ENCODE measurements at regions not wholly inside any gene's neighbourhood (a gene's known extent, or its start where the extent isn't known, plus 50 kb on each side); places are given as distances from the start of the nearest gene placed in this dataset.

DNA sequence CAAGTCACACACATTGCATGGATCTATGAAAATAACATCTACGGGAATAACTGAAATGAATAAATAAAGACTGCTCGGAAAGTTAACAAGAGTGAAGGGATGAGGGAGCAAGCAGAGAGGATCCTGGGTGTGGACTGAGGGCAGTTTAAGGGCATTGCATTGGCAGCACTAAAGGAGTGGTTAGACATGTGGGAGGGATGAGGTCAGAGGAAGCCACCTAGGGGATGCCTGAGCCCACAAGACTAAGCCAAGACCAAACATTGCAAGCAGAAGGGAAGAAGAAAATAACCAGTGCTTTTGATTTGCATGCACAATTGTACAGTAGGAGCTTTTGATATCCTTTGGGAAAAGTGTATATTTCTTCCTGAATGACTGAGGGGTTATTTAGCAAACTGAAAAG is 106.1 kb downstream of the MSL3 start:
- no peaks in the 10 kb centered on the region for H3K4me1 ChIP-seq (ENCODE audit: control insufficient read depth in 1 of 2, insufficient read depth in 2 of 2, low read depth in 1 of 2, low read length in 1 of 2)
- DNase-seq, result no peak
- no peaks in the 10 kb centered on the region for H3K27me3 ChIP-seq (ENCODE audit: insufficient read depth)
- no peak overlapping the region for H3K9ac ChIP-seq
- H3K27ac ChIP-seq (ENCODE audit: low read depth in 2 of 2, low read length in 1 of 2), result no peak overlapping the region
- no peak overlapping the region for H2AFZ ChIP-seq (ENCODE audit: low read depth)
- no peaks in the 10 kb centered on the region for H4K20me1 ChIP-seq (ENCODE audit: insufficient read depth)
- H3K9me2 ChIP-seq, result no peaks in the 10 kb centered on the region
- no peaks in the 10 kb centered on the region for H3K9me3 ChIP-seq
- H3F3A ChIP-seq (replicated peaks; ENCODE audit: insufficient read depth), result no peaks in the 10 kb centered on the region
- TF ChIP-seq RXRA (IDR thresholded peaks at IDR 0.05; ENCODE audit: borderline replicate concordance, low read depth), result no peak
- TF ChIP-seq, protein P1, sequence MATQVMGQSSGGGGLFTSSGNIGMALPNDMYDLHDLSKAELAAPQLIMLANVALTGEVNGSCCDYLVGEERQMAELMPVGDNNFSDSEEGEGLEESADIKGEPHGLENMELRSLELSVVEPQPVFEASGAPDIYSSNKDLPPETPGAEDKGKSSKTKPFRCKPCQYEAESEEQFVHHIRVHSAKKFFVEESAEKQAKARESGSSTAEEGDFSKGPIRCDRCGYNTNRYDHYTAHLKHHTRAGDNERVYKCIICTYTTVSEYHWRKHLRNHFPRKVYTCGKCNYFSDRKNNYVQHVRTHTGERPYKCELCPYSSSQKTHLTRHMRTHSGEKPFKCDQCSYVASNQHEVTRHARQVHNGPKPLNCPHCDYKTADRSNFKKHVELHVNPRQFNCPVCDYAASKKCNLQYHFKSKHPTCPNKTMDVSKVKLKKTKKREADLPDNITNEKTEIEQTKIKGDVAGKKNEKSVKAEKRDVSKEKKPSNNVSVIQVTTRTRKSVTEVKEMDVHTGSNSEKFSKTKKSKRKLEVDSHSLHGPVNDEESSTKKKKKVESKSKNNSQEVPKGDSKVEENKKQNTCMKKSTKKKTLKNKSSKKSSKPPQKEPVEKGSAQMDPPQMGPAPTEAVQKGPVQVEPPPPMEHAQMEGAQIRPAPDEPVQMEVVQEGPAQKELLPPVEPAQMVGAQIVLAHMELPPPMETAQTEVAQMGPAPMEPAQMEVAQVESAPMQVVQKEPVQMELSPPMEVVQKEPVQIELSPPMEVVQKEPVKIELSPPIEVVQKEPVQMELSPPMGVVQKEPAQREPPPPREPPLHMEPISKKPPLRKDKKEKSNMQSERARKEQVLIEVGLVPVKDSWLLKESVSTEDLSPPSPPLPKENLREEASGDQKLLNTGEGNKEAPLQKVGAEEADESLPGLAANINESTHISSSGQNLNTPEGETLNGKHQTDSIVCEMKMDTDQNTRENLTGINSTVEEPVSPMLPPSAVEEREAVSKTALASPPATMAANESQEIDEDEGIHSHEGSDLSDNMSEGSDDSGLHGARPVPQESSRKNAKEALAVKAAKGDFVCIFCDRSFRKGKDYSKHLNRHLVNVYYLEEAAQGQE (IDR thresholded peaks at IDR 0.05; ENCODE audit: low read depth, low read length), result no peak
- no peak for TF ChIP-seq SIN3A (IDR thresholded peaks at IDR 0.05; ENCODE audit: borderline replicate concordance, low read depth, low read length)
- no peak for TF ChIP-seq YY1 (IDR thresholded peaks at IDR 0.05; ENCODE audit: low read depth)
- TF ChIP-seq TEAD4 (IDR thresholded peaks at IDR 0.05; ENCODE audit: borderline replicate concordance, insufficient read depth), result no peak
- TF ChIP-seq NFIC (IDR thresholded peaks at IDR 0.05; ENCODE audit: borderline replicate concordance), result no peak
- TF ChIP-seq TAF1 (IDR thresholded peaks at IDR 0.05; ENCODE audit: borderline replicate concordance, low read depth, low read length), result no peak
- TF ChIP-seq FOSL2 (IDR thresholded peaks at IDR 0.05; ENCODE audit: borderline replicate concordance, low read depth), result no peak
- TF ChIP-seq, protein P2, sequence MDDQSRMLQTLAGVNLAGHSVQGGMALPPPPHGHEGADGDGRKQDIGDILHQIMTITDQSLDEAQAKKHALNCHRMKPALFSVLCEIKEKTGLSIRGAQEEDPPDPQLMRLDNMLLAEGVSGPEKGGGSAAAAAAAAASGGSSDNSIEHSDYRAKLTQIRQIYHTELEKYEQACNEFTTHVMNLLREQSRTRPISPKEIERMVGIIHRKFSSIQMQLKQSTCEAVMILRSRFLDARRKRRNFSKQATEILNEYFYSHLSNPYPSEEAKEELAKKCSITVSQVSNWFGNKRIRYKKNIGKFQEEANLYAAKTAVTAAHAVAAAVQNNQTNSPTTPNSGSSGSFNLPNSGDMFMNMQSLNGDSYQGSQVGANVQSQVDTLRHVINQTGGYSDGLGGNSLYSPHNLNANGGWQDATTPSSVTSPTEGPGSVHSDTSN (IDR thresholded peaks at IDR 0.05), result no peak
- TF ChIP-seq RCOR1 (IDR thresholded peaks at IDR 0.05; ENCODE audit: low read length), result no peak
- TF ChIP-seq POLR2AphosphoS5 (IDR thresholded peaks at IDR 0.05; ENCODE audit: low read depth, low read length), result no peak
- TF ChIP-seq, protein P3, sequence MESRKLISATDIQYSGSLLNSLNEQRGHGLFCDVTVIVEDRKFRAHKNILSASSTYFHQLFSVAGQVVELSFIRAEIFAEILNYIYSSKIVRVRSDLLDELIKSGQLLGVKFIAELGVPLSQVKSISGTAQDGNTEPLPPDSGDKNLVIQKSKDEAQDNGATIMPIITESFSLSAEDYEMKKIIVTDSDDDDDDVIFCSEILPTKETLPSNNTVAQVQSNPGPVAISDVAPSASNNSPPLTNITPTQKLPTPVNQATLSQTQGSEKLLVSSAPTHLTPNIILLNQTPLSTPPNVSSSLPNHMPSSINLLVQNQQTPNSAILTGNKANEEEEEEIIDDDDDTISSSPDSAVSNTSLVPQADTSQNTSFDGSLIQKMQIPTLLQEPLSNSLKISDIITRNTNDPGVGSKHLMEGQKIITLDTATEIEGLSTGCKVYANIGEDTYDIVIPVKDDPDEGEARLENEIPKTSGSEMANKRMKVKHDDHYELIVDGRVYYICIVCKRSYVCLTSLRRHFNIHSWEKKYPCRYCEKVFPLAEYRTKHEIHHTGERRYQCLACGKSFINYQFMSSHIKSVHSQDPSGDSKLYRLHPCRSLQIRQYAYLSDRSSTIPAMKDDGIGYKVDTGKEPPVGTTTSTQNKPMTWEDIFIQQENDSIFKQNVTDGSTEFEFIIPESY (IDR thresholded peaks at IDR 0.05; ENCODE audit: borderline replicate concordance, low read depth), result no peak
- no peak for TF ChIP-seq GABPA (IDR thresholded peaks at IDR 0.05; ENCODE audit: low read depth)
- TF ChIP-seq JUND (IDR thresholded peaks at IDR 0.05), result no peak
- TF ChIP-seq, protein P4, sequence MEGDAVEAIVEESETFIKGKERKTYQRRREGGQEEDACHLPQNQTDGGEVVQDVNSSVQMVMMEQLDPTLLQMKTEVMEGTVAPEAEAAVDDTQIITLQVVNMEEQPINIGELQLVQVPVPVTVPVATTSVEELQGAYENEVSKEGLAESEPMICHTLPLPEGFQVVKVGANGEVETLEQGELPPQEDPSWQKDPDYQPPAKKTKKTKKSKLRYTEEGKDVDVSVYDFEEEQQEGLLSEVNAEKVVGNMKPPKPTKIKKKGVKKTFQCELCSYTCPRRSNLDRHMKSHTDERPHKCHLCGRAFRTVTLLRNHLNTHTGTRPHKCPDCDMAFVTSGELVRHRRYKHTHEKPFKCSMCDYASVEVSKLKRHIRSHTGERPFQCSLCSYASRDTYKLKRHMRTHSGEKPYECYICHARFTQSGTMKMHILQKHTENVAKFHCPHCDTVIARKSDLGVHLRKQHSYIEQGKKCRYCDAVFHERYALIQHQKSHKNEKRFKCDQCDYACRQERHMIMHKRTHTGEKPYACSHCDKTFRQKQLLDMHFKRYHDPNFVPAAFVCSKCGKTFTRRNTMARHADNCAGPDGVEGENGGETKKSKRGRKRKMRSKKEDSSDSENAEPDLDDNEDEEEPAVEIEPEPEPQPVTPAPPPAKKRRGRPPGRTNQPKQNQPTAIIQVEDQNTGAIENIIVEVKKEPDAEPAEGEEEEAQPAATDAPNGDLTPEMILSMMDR (IDR thresholded peaks at IDR 0.05), result no peak
- no peak for TF ChIP-seq EP300 (IDR thresholded peaks at IDR 0.05; ENCODE audit: borderline replicate concordance in 1 of 2, low read depth in 1 of 2, low read length in 1 of 2)
- TF ChIP-seq, protein P5, sequence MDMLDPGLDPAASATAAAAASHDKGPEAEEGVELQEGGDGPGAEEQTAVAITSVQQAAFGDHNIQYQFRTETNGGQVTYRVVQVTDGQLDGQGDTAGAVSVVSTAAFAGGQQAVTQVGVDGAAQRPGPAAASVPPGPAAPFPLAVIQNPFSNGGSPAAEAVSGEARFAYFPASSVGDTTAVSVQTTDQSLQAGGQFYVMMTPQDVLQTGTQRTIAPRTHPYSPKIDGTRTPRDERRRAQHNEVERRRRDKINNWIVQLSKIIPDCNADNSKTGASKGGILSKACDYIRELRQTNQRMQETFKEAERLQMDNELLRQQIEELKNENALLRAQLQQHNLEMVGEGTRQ (IDR thresholded peaks at IDR 0.05; ENCODE audit: borderline replicate concordance, low read depth, low read length), result no peak
- TF ChIP-seq, protein P6, sequence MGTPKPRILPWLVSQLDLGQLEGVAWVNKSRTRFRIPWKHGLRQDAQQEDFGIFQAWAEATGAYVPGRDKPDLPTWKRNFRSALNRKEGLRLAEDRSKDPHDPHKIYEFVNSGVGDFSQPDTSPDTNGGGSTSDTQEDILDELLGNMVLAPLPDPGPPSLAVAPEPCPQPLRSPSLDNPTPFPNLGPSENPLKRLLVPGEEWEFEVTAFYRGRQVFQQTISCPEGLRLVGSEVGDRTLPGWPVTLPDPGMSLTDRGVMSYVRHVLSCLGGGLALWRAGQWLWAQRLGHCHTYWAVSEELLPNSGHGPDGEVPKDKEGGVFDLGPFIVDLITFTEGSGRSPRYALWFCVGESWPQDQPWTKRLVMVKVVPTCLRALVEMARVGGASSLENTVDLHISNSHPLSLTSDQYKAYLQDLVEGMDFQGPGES (IDR thresholded peaks at IDR 0.05; ENCODE audit: low read depth, low read length), result no peak
- TF ChIP-seq TCF12 (IDR thresholded peaks at IDR 0.05), result no peak
- TF ChIP-seq EZH2phosphoT487 (IDR thresholded peaks at IDR 0.05; ENCODE audit: borderline replicate concordance, low read depth), result no peak
- H3K4me3 ChIP-seq (ENCODE audit: low read depth in 2 of 2, low read length in 1 of 2), result no peak overlapping the region
- 3% methylated on average over 2 of the region's 2 CpGs for WGBS (ENCODE audit: low lambda C conversion rate)
- H3K79me2 ChIP-seq (ENCODE audit: insufficient read depth), result no peaks in the 10 kb centered on the region
- ChIA-PET CTCF (no interaction called here), POLR2A (no interaction called here)
- H3K4me2 ChIP-seq, result no peak overlapping the region
- no peaks in the 10 kb centered on the region for H3K36me3 ChIP-seq (replicated peaks in 1 of 2; ENCODE audit: control insufficient read depth in 1 of 2, insufficient read depth in 2 of 2, low read length in 1 of 2)
